ENCODE measurements at regions not wholly inside any gene's neighbourhood (a gene's known extent, or its start where the extent isn't known, plus 50 kb on each side); places are given as distances from the start of the nearest gene placed in this dataset.

DNA sequence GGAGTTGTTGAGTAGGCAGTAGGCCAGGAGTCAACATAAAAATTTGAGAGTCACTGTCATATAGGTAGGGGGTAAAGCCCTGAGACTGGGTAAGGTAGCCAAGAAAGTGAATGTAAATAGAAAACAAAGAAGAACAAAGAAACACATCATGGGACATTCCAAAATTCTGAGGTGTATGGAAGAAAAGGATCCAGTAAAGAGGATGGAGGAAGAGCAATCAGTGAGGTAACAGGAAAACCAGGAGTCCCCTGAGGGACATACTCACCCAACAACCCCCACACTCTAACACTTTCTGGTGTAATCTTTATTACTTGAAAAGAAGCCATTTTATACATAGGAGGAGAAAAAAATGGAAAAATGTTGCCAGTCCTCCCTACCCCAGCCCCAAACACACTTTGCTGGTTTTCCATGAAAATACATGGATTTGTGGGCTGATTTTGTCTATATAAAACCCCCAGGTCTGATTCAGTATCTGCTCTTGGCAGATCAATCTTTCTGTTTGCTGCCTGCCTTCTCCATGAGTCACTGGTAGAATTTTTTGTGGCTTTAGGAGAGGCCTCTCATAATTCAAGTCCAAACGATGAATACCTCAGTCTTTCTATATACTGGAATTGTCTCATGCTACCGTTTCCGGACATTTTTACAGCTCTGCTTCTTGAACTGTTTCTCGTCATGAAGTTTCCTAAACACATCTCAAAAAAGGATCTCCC, 271.4 kb upstream of the MAN1A1 start:
- no TSS peak for BruUV-seq (replicated peaks)
- intact Hi-C loops (cut with micrococcal nuclease) (loop anchor here (5.0 kb wide), 1 partner anchor 269 kb away; no protein-coding TSS in a partner anchor), dilution Hi-C loops (cut with HindIII; ENCODE audit: low sequenced_read_pairs, unreplicated experiment) (no loop called here), in situ Hi-C loops (cut with MboI; ENCODE audit: low sequenced_read_pairs) (no loop called here)
- H3K9me3 ChIP-seq (ENCODE audit: control insufficient read depth, insufficient read depth, low read length): no peaks in the 10 kb centered on the region
- peak overlapping the region; percentile 36; the same call in 1 of the 2 replicates for H3K56ac ChIP-seq (ENCODE audit: extremely low read depth, insufficient read depth, low read length)
- peak overlapping the region; percentile 34 for H3K23ac ChIP-seq (ENCODE audit: low read depth, low read length)
- peak overlapping the region in 1 of 2 experiments; percentile 49; a peak in 2 of 4 replicates for H4K8ac ChIP-seq (ENCODE audit: low read depth in 2 of 2, low read length in 2 of 2)
- H3K9ac ChIP-seq (ENCODE audit: low read depth, low read length): no peak overlapping the region
- WGBS, 2 experiments (ENCODE audit: extremely low coverage in 2 of 2, insufficient read length in 1 of 2): no CpG with 5 or more reads among the region's 4 CpGs
- no peak overlapping the region; the same call in 1 of the 2 replicates for H3K27ac ChIP-seq (ENCODE audit: insufficient read depth, low read length)
- H3K18ac ChIP-seq (ENCODE audit: low read depth, low read length): peak overlapping the region; percentile 80
- peak overlapping the region; percentile 79; the same call in 1 of the 2 replicates for H2BK120ac ChIP-seq (ENCODE audit: low read depth, low read length)
- H4K20me1 ChIP-seq (ENCODE audit: insufficient read depth, low read length): no peaks in the 10 kb centered on the region
- H2BK20ac ChIP-seq (ENCODE audit: low read depth, low read length): peak overlapping the region; percentile 92
- POLR2A ChIA-PET (ENCODE audit: unreplicated experiment): no interaction called here
- peak; percentile 94 for ATAC-seq (ENCODE audit: low read depth)
- H4K5ac ChIP-seq (ENCODE audit: low read depth, low read length): peak overlapping the region; percentile 72; the same call in 1 of the 2 replicates
- H3K4ac ChIP-seq (ENCODE audit: low read depth, low read length): peak overlapping the region; percentile 48
- no peaks in the 10 kb centered on the region for H3K27me3 ChIP-seq (ENCODE audit: control insufficient read depth, insufficient read depth, low read length)
- no peaks in the 10 kb centered on the region for H3K36me3 ChIP-seq (ENCODE audit: control insufficient read depth, insufficient read depth, low read length)
- no peak overlapping the region; the same call in 1 of the 2 replicates for H3K14ac ChIP-seq (replicated peaks; ENCODE audit: low read depth, low read length)
- peak overlapping the region; percentile 31; the same call in 1 of the 2 replicates for H4K91ac ChIP-seq (ENCODE audit: insufficient read depth, low read depth, low read length)
- H3K9me1 ChIP-seq (ENCODE audit: insufficient read depth, low read length): no peaks in the 10 kb centered on the region
- no peak overlapping the region for H3K4me3 ChIP-seq (ENCODE audit: insufficient read depth, low read depth, low read length)
- no peak overlapping the region for H2AK5ac ChIP-seq (ENCODE audit: low read depth, low read length)
- peak; percentile 88 for DNase-seq
- CTCF ChIA-PET: no interaction called here
- TF ChIP-seq RCOR1 (IDR thresholded peaks at IDR 0.05; ENCODE audit: insufficient replicate concordance, low read length): no peak
- 0 out of 2 replicates have a peak, but pooled peaks have one; percentile 35 for TF ChIP-seq FOS (IDR thresholded peaks at IDR 0.05; ENCODE audit: low read depth, low read length)
- no peak overlapping the region for H2AFZ ChIP-seq (replicated peaks; ENCODE audit: low read length, poor library complexity)
- no peaks in the 10 kb centered on the region for H3K79me1 ChIP-seq (ENCODE audit: low read depth in 1 of 2, low read length in 2 of 2)
- no peak overlapping the region for H2BK15ac ChIP-seq (ENCODE audit: low read depth, low read length)
- no peak overlapping the region for H2AK9ac ChIP-seq (replicated peaks; ENCODE audit: low read depth, low read length, poor library complexity)
- peak overlapping the region; percentile 65; the same call in 1 of the 2 replicates for H3K4me2 ChIP-seq (ENCODE audit: low read depth, low read length)
- H3K4me1 ChIP-seq (ENCODE audit: control insufficient read depth, insufficient read depth, low read length): no peaks in the 10 kb centered on the region
- H2BK5ac ChIP-seq (ENCODE audit: low read depth, low read length, poor library complexity, severe bottlenecking): peak overlapping the region; percentile 66

Measured in IMR-90 (cell line).